Body of pancreas (tissue), 4 donors: ENCODE measurements at regions not wholly inside any gene's neighbourhood (a gene's known extent, or its start where the extent isn't known, plus 50 kb on each side); places are given as distances from the start of the nearest gene placed in this dataset.

Experiments
- ATAC-seq: fragments of 150-250 bp; one replicate; pipeline ENCODE4 v1.9.1; 2016
- DNase-seq, 4 donors: peaks; one replicate each; pipeline ENCODE4 v3.0.0-alpha.2; 2019
- H3K27ac ChIP-seq, 4 donors: fragments of 200-600 bp; sonication (generic); 1 replicate in 3 of 4; 2 replicates in 1 of 4; pipeline versions ENCODE4 v1.5.1 to v1.6.1; 2016 to 2019; ENCODE audit warnings: mild to moderate bottlenecking in 1 of 4, mixed read lengths in 1 of 4, moderate library complexity in 1 of 4
- H3K27me3 ChIP-seq, 2 donors: fragments of 200-600 bp; sonication (generic); one replicate each; pipeline ENCODE4 v1.6.0; 2016; ENCODE audit warnings: mild to moderate bottlenecking in 1 of 2
- H3K36me3 ChIP-seq, 2 donors: fragments of 200-600 bp; sonication (generic); replicated peaks in 1 of 2; 2 replicates each; pipeline ENCODE4 v1.5.1; 2016; ENCODE audit warnings: low read depth in 2 of 2; ENCODE audit not compliant: insufficient read depth in 1 of 2
- H3K4me1 ChIP-seq: fragments of 200-600 bp; sonication (generic); one replicate; pipeline ENCODE4 v1.6.0; 2016
- H3K4me3 ChIP-seq, 2 donors: fragments of 200-600 bp; sonication (generic); 1 replicate in 1 of 2; 2 replicates in 1 of 2; pipeline ENCODE4 v1.5.1; 2016 to 2019
- H3K9me3 ChIP-seq, 3 donors: fragments of 200-600 bp; sonication (generic); 1 replicate in 2 of 3; 2 replicates in 1 of 3; pipeline ENCODE4 v1.5.1; 2016
- CTCF ChIP-seq, 7 experiments: fragments of 450-650 bp in 4 of 7; fragments of 200-600 bp in 3 of 7; sonication (generic) in 3 of 7; IDR thresholded peaks; one replicate each; pipeline ENCODE4 v1.5.1; 2016 to 2019; ENCODE audit warnings: antibody characterized with exemption in 7 of 7
- POLR2A ChIP-seq, 3 donors: fragments of 450-650 bp; IDR thresholded peaks; one replicate each; pipeline ENCODE4 v1.6.1; 2016; ENCODE audit warnings: antibody characterized with exemption in 3 of 3, mild to moderate bottlenecking in 2 of 3
- WGBS, 2 donors: methylation state at CpG; one replicate each; pipeline ENCODE4 v1.1.5; 2017; 5-methylcytosine and 5-hydroxymethylcytosine counted together
- intact Hi-C: fragments of 100-400 bp; cut with DNase I; formaldehyde crosslinking; loops from one replicate; pipeline ENCODE4 v1.15.1; 2023

- TF ChIP-seq CTCF (IDR thresholded peaks at IDR 0.05), result no peak
- no peak for TF ChIP-seq POLR2A (IDR thresholded peaks at IDR 0.05)
- DNase-seq (no peak), ATAC-seq (no peak)
- Histone ChIP-seq H3K27me3 (no peaks in the 10 kb centered on the region), H3K27ac (no peak overlapping the region), H3K4me3 (no peak overlapping the region), H3K4me1 (no peaks in the 10 kb centered on the region), H3K9me3 (no peaks in the 10 kb centered on the region), H3K36me3 (no peaks in the 10 kb centered on the region)
- intact Hi-C loops, result no loop called here
- 77 to 84% methylated on average over 2 of the region's 2 CpGs for WGBS, 2 donors
Observed at GRCh38 chr1:80837066-80837465, 963.7 kb upstream of the ADGRL2 start.

- TF ChIP-seq POLR2A (IDR thresholded peaks at IDR 0.05) (no peak), CTCF (IDR thresholded peaks at IDR 0.05) (no peak)
- DNase-seq (no peak), ATAC-seq (no peak)
- H3K36me3 ChIP-seq, result no peaks in the 10 kb centered on the region
- H3K27me3 ChIP-seq, result no peaks in the 10 kb centered on the region
- 69 to 77% methylated on average over 2 of the region's 2 CpGs for WGBS, 2 donors
- H3K27ac ChIP-seq, result no peak overlapping the region
- no peaks in the 10 kb centered on the region for H3K4me1 ChIP-seq
- H3K9me3 ChIP-seq, result no peaks in the 10 kb centered on the region
- no peak overlapping the region for H3K4me3 ChIP-seq
- intact Hi-C loops, result no loop called here
Observed at GRCh38 chr1:80836505-80836904, 964.2 kb upstream of the ADGRL2 start.

- no peak overlapping the region for H3K4me3 ChIP-seq
- no peaks in the 10 kb centered on the region for H3K9me3 ChIP-seq
- DNase-seq (no peak), ATAC-seq (no peak)
- no peaks in the 10 kb centered on the region for H3K36me3 ChIP-seq
- no peaks in the 10 kb centered on the region for H3K27me3 ChIP-seq
- TF ChIP-seq POLR2A (IDR thresholded peaks at IDR 0.05) (no peak), CTCF (IDR thresholded peaks at IDR 0.05) (no peak)
- 51 to 65% methylated on average over 3 of the region's 3 CpGs for WGBS, 2 donors
- no peak overlapping the region for H3K27ac ChIP-seq
- H3K4me1 ChIP-seq, result no peaks in the 10 kb centered on the region
- intact Hi-C loops, result no loop called here
Observed at GRCh38 chr1:80827666-80828065, 973.1 kb upstream of the ADGRL2 start.

- intact Hi-C loops, result no loop called here
Observed at GRCh38 chr1:80825067-80825466, 975.7 kb upstream of the ADGRL2 start.

More at GRCh38 chr1:80825067-80825466, 975.7 kb upstream of the ADGRL2 start:
- DNase-seq, result no peak
- H3K4me1 ChIP-seq, result no peaks in the 10 kb centered on the region
- H3K36me3 ChIP-seq, result no peaks in the 10 kb centered on the region
- no peak for ATAC-seq
- no peaks in the 10 kb centered on the region for H3K9me3 ChIP-seq
- H3K4me3 ChIP-seq, result no peak overlapping the region
- WGBS, 2 donors, result 66 to 79% methylated on average over 5 of the region's 5 CpGs
- TF ChIP-seq POLR2A (IDR thresholded peaks at IDR 0.05) (no peak), CTCF (IDR thresholded peaks at IDR 0.05) (no peak)
- H3K27me3 ChIP-seq, result no peaks in the 10 kb centered on the region
- no peak overlapping the region for H3K27ac ChIP-seq
